ENCODE measurements at regions not wholly inside any gene's neighbourhood (a gene's known extent, or its start where the extent isn't known, plus 50 kb on each side); places are given as distances from the start of the nearest gene placed in this dataset.

DNA sequence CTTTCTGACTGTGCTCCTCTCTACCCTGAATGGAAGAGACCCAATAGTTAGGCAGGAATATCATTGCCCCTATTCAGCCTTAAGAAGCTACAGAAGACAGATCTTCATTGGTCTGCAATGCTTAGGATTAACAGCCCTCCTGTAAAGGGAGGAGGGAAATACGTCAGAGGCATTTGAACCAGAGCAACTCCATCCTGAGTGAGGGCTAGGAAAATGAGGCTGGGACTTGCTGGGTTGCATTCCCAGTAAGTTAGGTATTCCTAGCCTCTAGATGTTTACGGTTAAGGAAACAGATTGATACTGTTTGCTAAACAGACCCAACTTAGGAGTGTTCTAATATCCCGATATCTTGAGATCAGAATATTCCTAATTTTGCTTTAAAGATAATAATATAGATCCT lies 63.5 kb downstream of the PCDH18 start:
- DNase-seq (ENCODE audit: extremely low read depth, low read depth, low spot score): no peak

DNA sequence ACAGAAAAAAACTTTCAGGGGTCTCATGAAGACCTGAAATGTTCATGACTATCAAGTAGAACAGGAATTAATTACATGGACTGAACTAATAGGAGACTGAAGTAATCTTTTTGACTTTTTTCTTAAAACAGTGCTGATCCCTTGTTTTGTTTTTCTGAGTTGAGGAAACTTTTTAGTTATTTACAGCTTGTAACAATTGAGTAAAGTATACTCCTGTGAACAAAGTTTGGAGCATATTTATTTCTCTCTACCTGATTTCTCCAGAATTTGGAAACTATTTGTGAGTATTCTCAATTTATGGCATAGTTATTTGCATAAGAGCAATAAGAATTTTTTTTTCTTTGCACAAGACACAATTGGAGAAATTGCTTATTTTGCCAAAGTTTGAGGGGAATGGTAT lies 64.8 kb downstream of the PCDH18 start:
- no peak for DNase-seq (ENCODE audit: extremely low read depth, low read depth, low spot score)

DNA sequence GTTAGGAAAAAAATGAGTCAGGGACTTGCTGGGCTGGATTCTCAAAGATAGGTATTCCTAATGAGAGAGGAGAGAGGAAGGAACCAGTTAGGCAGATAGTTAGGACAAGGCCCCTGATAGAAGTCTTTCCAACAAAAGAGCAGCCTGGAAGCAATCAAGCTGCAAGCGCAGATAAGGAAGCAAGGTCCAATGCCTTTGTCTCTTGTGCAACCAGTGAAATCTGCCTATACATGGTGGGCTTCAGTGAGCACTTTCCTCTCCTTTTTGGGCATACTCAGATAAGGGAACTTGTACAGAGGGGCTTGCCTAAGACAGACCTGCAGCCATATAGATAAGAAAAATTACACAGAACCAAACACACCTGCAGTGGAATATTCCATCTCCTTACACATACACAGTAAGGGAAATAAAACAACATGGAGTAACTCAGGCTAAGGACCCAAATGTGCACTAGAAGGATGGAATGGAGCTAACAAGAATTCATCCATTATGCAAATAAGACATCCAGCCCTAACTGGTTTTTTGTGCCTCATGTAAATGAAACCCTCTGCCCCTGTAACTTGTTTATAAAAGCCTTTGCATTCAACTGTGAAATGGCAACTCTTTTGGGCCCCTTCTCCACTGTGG lies 68.8 kb downstream of the PCDH18 start:
- no peak for DNase-seq (ENCODE audit: extremely low read depth, low read depth, low spot score)

DNA sequence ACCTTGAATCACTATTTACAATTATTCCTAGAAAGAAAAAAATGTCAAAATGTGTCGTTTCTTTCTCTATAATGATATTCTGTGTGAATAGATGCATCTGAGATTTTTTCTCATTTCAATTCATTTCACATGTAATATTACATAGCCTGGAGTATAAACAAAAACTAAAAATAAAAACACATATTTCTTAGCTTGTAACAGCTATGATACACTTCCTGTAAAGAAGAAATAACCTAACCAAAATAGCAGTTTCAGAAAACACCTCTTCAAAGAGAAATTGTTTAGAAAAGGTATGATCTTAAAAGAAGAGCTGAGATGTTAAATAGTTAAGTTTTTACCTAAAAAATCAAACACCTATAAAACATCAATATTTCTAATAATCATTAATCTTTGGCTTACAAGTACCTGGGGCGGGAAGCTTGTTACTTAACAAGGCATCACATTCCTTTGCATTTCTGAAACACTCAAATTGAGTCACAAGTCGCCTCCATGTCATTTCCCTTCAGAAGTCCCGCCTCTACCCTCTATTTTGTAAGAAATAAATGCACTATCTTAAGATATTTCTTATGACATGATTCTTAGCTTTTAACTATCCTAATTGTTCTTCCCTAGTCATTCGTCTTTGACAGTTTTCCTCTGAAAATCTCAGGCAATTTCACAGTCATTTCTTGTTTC lies 76.5 kb downstream of the PCDH18 start:
- DNase-seq (ENCODE audit: extremely low read depth, low read depth, low spot score): no peak

DNA sequence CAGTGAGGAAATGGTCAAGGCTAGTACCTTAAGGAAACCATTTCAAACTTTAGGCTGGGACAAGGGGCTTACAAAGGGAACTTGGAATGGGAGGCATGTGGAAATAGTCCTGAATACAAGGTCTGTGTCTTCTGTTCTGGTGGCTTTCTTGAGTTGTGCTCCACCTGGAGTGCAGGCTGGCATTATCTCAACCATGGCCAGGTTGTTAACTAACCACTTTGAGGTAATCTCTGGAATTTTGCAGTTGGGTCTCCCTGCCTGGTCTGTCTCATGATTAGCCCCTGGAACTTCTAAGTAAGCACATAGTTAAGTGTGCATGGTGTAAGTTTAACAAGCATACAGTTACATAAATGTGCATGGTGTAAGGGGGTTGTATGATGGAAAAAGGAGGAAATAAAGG lies 77.5 kb downstream of the PCDH18 start:
- DNase-seq (ENCODE audit: extremely low read depth, low read depth, low spot score): no peak

DNA sequence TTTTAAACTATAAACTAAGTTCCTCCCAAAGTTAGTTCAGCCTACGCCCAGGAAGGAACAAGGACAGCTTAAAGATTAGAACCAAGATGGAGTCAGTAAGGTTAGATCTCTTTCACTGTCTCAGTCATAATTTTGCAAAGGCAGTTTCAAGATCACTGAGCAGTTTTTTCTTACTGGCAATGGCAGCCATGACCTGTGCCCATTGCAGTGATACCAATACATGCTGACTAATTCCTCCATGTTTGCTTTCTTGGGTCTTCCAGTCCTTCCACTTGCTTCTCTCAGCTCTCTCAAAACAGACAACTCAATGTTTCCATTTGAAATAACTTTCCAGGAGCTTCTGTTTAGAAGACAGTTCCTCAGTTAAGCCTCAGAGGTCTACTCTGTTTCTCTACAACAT lies 79.5 kb downstream of the PCDH18 start:
- no peak for DNase-seq (ENCODE audit: extremely low read depth, low read depth, low spot score)

DNA sequence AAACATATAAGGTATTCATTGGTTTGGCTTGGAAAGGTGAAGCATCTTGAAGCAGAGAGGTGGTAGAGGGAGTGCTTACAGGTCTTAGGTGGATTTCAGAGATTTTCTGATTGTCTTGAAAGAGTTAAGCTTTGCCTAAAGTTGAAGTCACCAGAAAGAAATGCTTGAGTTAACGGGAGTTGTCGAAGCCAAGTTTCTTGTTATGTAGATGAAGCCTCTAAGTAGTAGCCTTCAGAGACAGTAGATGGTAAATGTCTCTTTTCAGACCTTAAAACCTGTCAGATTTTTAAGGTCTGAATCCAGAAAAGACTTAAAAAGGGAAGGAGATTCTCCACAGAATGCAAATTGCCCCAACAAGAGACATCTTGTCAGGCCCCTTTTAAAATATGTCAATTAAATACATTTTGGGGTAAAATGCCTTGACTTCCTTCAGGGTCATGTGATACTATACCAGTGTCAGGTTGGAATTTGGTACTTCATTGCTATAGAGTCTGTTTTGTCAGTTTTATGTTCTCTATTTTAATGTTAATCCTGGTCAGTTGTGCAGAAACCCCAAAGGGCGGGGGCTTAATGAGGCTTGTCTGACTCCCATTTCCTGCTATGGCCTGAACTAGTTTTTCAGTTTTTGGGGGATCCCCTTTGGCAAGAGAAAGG lies 81.0 kb downstream of the PCDH18 start:
- no peak for DNase-seq (ENCODE audit: extremely low read depth, low read depth, low spot score)

DNA sequence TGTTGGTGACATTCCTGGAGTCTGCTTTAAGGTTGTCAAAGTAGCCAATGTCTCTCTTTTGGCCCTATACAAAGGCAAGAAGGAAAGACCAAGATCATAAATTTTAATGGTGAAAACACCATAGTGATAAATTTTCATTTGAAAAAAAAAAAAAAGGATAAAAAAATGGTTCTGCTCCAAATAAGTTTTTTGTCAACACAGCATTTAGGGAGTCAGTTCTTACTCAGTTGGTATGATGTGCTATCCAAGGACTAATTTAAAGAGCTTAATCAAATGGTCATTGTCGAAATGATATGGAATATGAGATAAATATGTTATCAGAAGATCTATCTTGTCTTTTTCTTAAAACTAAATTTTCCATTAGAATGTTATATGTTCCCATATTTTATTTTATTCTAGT lies 83.9 kb downstream of the PCDH18 start:
- DNase-seq (ENCODE audit: extremely low read depth, low read depth, low spot score): no peak

DNA sequence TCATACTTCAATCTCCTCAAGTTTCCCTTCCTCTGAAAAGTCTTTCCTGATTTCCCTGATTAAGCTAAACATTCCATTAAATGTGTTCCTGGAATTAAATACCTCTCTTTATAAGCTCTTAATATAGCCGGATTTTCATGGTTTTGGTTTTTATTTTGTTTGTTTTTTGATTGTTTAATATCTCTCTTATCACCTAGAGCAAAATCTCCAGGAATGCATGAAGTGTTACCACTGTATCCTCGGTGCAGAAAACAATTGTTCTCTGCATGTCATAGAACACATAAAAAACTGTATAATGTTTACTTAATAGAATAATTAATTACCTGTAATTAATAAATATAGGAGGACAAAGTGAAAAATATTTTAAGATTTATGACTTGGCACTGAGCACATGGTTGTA lies 86.2 kb downstream of the PCDH18 start:
- DNase-seq (ENCODE audit: extremely low read depth, low read depth, low spot score): no peak

DNA sequence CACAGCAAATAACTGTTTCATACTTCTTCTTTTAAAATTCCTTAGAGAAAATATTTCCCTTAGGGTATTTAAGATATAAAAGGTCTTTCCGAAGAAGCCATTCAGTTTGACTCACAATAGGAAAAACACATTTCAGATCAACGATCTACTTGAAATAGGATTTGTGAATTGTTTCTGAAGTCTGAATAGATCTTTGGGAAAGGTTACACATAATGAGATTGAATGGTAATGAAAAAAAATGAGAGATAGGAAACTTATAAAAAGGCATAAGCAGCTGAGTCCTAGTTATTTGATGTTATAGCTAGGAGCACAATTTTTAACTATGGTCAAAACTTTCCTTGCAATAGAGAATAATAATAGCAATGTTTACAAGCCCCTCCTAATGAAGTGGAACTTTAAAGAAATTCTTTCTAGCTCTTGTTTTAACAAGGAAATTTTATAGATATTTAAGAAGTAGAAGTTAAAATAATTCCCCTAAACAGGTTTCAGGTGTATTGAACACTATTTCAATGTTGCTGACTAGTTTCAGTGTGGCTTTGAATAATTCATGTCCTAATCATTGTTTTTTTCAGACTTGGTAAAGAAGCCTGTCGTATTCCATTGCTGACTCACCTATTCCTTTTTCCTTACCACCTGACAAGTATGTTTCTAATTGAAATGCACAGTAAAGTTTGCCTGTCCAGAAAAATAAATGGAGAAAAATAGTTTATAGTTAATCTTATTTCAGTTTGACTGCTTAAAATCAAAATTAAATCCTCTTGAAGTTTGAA lies 89.1 kb downstream of the PCDH18 start:
- DNase-seq (ENCODE audit: extremely low read depth, low read depth, low spot score): no peak

DNA sequence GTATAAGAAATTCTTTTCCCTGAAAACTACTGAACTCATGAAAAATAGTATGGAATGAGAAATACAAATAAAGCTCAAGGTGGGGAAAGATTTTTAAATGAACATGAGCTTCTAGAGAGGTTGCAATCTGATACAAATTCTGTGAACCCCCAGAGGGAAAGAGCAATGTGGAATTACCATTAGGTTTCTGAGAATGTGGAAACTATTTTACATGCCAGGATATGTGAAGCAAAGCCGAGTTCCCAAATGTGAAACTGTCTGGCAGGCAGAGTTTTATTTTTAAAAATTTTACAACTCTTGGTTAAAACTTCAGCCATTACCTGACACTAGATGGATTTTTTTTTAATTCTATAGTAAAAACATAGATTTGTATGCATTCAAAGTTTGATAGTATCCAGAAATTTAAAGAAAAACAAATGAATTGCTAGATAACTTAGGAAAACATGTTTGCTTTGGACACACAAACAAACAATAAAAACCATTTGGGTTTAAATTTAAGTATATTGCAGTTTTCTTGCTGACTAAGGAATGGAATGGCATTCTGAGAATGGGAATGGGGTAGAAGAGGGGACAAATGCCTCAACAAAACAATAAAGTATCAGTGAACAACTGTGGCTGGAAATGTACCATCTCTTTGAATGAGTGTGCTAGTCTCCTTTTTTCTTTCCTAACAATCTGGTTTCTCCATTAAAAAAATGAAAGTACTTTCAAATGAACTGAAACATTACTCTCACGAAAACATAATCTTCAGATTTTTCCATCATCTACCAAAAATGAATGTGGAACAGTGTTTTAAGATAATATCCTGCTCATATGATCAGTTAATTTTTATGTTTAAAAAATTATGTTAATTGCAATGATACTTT lies 99.6 kb downstream of the PCDH18 start:
- DNase-seq (ENCODE audit: extremely low read depth, low read depth, low spot score): no peak

DNA sequence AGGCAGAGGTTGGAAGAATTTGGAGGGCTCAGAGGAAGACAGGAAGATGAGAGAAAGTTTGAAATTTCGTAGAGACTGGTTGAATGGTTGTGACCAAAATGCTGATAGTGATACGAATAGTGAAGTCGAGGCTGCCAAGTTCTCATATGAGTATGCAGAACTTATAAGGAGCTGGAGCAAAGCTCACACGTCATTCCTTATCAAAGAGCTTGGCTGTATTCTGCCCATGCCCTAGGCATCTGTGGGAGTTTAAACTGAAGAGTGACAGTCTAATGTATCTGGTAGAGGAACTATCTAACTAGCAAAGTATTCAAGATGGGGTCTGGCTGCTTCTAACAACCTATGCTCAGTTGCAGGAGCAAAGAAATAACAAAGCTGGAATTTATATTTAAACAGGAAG lies 102.1 kb downstream of the PCDH18 start:
- no peak for DNase-seq (ENCODE audit: extremely low read depth, low read depth, low spot score)

DNA sequence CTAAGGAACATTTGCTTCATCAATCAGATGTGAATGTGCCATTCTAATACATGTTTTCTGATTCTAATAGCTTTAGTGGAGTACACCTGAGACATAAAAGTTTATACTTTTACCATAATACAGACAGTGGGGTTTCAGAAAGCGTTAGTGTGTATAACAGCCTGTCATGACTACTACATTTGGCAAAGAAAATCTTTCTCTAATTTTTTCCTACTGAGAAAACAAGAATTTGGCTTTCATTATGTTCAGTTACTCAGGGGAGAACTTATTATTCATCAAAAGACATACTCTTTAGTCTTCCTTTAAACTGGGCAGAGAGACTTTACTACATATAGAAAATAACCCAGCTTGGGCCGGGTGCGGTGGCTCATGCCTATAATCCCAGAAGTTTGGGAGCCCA lies 104.9 kb downstream of the PCDH18 start:
- DNase-seq (ENCODE audit: extremely low read depth, low read depth, low spot score): no peak

DNA sequence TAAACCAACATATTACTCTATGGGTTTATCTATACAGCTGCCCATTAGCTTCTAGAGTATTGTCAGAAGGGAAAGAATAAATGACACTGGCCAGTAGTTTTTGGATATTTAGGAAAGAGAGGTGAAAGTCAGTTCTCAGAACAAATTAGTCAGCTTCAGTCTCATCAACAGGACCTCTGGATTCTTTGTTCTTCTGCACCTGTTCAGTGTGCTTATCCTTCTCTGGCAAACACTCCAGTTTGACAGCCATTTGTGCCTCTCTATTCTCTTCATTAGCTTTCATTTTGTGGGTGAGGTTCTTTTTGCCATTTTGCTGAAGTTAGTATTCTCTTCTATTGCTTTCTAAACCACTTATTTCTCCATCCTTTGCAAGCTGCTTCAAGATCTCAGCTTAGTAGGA lies 107.0 kb downstream of the PCDH18 start:
- no peak for DNase-seq (ENCODE audit: extremely low read depth, low read depth, low spot score)

DNA sequence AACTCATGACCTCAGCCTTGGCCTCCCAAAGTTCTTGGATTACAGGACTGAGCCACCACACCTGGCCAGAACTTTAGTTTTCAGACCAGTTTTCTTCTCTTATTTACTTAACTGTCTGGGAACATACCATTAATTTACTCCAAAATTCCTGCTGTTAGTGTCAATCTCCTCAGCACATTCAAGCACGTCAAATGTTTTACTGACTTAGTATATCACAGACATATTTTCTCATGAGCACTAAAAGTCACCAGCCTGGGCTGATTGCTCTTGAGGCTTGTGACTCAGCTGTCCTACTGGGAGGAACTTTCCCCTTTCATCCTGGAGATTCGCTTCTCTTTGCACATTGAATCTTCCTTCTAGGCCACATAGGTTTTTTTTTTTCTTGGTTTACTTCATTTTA lies 109.6 kb downstream of the PCDH18 start:
- no peak for DNase-seq (ENCODE audit: extremely low read depth, low read depth, low spot score)

DNA sequence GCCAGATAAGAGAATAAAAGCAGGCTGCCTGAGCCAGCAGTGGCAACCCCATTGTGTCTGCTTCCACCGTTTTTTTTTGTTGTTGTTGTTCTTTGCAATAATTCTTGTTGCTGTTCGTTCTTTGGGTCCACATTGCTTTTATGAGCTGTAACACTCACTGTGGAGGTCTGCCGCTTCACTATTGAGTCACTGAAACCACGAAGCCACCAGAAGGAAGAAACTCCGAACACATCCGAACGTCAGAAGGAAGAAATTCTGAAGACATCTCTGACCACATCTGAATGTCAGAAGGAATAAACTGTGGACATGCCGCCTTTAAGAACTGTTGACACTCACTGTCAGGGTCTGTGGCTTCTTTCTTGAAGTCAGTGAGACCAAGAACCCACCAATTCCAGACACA lies 110.5 kb downstream of the PCDH18 start:
- DNase-seq (ENCODE audit: extremely low read depth, low read depth, low spot score): no peak

DNA sequence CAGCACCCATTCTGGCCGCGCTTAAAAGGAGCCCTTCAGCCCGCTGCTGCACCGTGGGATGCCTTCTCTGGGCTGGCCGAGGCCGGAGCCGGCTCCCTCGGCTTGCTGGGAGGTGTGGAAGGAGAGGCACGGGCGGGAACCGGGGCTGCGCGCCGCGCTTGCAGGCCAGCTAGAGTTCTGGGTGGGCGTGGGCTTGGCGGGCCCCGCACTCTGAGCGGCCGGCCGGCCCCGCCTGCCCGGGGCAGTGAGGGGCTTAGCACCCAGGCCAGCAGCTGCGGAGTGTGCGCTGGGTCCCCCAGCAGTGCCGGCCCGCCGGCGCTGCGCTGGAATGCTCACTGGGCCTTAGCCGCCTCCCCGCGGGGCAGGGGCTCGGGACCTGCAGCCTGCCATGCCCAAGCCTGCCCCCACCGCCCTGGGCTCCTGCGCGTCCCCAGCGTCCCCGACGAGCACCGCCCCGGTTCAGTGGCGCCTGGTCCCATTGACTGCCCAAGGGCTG lies 111.3 kb downstream of the PCDH18 start:
- no peak for DNase-seq (ENCODE audit: extremely low read depth, low read depth, low spot score)

DNA sequence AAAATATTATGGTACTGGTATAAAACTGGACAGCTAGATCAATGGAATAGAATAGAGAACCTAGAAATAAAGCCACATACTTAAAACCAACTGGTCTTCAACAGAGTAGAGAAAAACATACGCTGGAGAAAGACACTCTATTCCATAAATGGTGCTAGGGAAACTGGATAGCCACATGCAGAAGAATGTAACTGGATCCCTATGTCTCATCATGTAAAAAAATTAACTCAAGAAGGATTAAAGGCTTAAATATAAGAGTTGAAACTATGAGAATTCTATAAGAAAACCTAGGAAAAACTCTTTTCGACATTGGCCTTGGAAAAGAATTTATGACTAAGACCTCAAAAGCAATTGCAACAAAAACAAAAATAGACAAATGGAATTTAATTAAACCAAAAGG lies 114.6 kb downstream of the PCDH18 start:
- no peak for DNase-seq (ENCODE audit: extremely low read depth, low read depth, low spot score)

DNA sequence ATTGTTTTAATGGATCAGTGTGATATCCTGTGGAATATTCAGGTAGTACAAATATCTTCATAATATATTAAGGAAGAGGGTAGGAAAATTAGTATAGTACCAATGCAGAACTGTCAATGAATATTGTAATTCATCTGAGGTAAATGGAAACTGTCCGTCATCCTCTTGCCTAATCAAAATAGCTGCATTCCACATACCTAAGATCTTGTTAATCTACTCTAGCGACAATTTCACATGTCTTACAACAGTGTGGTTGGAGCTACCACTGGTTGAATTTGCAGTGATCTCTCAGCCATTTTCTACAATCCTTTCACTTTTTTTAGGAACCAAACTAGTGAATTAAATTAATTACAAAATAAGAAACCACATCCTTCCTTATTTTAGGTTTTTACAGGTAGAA lies 117.5 kb downstream of the PCDH18 start:
- no peak for DNase-seq (ENCODE audit: extremely low read depth, low read depth, low spot score)

DNA sequence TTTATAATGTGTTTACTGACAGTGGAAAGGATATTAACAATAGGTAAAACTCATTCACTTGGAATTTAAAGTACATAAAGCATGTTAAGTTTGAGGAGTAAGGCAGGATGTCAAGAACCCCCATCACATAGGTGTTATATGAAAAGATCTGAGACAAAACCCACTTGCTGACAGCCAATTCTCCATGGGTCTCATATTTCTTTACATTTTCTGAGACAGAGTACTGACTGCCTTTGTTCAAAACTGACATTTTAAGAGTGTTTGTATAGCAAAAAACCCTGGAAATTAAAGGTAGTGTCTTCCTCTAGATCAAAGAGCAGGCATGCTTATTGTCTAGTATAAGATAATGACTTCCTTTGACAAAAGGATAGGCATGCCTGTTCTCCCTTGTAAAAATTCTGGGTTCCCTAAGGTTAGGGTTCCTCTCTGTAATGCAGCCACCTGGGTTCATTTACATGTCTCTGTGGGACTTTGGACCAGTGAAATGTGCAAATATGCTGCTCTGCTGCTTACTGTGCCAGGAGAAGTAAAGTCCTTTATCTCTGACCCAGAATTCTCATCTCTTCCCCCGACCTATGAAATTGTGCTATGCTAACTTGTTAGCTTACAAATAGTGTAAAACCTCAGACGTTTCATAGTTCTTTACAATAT lies 123.6 kb downstream of the PCDH18 start:
- DNase-seq (ENCODE audit: extremely low read depth, low read depth, low spot score): no peak

Measured in glomerular endothelial cell (primary cell).